Small intestine (tissue), 7 donors: ENCODE measurements at regions not wholly inside any gene's neighbourhood (a gene's known extent, or its start where the extent isn't known, plus 50 kb on each side); places are given as distances from the start of the nearest gene placed in this dataset.

Experiments
- DNase-seq, 2 donors: peaks; one replicate each; pipeline versions ENCODE4 v3.0.0 to v3.0.0-alpha.2; 2013
- FAIRE-seq: peaks from 2 replicates; lab custom pipeline; 2012; peaks lifted over from hg19 to GRCh38; lab: Jason Lieb, UNC
- H3K27ac ChIP-seq, 3 donors: one replicate each; pipeline ENCODE4 v1.5.1; 2013; ENCODE audit warnings: low read length in 2 of 3, mild to moderate bottlenecking in 2 of 3, control low read depth in 1 of 3, inconsistent platforms in 1 of 3, low read depth in 1 of 3, moderate library complexity in 1 of 3
- H3K27me3 ChIP-seq, 3 donors: one replicate each; pipeline ENCODE4 v1.6.1; 2013; ENCODE audit warnings: low read length in 3 of 3, inconsistent platforms in 1 of 3; ENCODE audit not compliant: control insufficient read depth in 3 of 3, insufficient read depth in 3 of 3
- H3K36me3 ChIP-seq, 3 donors: one replicate each; pipeline ENCODE4 v1.6.1; 2013; ENCODE audit warnings: low read length in 3 of 3, inconsistent platforms in 1 of 3, low read depth in 1 of 3, mild to moderate bottlenecking in 1 of 3, moderate library complexity in 1 of 3; ENCODE audit not compliant: control insufficient read depth in 3 of 3, insufficient read depth in 2 of 3
- H3K4me1 ChIP-seq, 3 donors: one replicate each; pipeline ENCODE4 v1.6.1; 2013; ENCODE audit warnings: low read length in 2 of 3, inconsistent platforms in 1 of 3, low read depth in 1 of 3, mild to moderate bottlenecking in 1 of 3, moderate library complexity in 1 of 3; ENCODE audit not compliant: control insufficient read depth in 3 of 3, insufficient read depth in 2 of 3
- H3K4me3 ChIP-seq, 3 donors: one replicate each; pipeline ENCODE4 v1.5.1; 2013; ENCODE audit warnings: low read length in 3 of 3, control low read depth in 1 of 3, inconsistent platforms in 1 of 3, low read depth in 1 of 3, mild to moderate bottlenecking in 1 of 3, moderate library complexity in 1 of 3
- H3K9me3 ChIP-seq, 2 donors: one replicate each; pipeline ENCODE4 v1.6.1; 2013; ENCODE audit warnings: low read depth in 1 of 2, low read length in 1 of 2; ENCODE audit not compliant: control insufficient read depth in 2 of 2, insufficient read depth in 1 of 2
- WGBS, 3 donors: extraction: QIAGEN DNeasy Blood & Tissue Kit; methylation state at CpG; one replicate each; pipeline ENCODE4 v1.1.7; 2013; 5-methylcytosine and 5-hydroxymethylcytosine counted together
- donor health status: healthy with polysubstance abuse.
- donor health status: control.
- donor health status: control.
- donor health status: Bipolar disorder and iron deficiency.
- donor health status: healthy.

- H3K27me3 ChIP-seq, result no peaks in the 10 kb centered on the region
- no peak overlapping the region for H3K27ac ChIP-seq
- FAIRE-seq (no peak), DNase-seq (no peak)
- H3K4me1 ChIP-seq, result no peaks in the 10 kb centered on the region
- 30 to 48% (median 38%) methylated on average over 2 of the region's 2 CpGs for WGBS, 3 donors
- no peaks in the 10 kb centered on the region for H3K9me3 ChIP-seq
- H3K4me3 ChIP-seq, result no peak overlapping the region
- no peaks in the 10 kb centered on the region for H3K36me3 ChIP-seq
Observed at GRCh38 chr5:155906046-155906445, 420.9 kb upstream of the SGCD start.

DNA sequence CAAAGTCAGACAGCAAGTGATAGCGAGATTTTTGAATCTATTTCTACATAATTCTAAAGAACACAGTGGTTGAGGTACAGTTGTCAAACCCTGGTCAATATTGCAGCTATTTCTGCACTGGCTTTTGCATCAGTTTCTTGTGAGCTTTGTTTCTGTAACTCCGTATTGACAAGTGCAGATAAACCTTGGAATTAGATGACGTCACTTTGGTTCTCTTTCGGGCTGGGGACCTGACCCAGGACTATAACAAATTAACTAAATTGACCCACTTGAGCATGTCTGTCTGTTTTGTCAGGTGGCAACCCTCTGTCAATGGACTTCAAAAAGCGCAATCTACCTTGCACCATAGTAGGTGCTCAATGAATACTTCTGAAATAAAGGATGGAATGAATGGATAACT lies 418.4 kb upstream of the SGCD start:
- 68 to 82% (median 74%) methylated on average over 5 of the region's 5 CpGs for WGBS, 3 donors
- Histone ChIP-seq H3K4me1 (no peaks in the 10 kb centered on the region), H3K27ac (no peak overlapping the region), H3K36me3 (no peaks in the 10 kb centered on the region), H3K27me3 (no peaks in the 10 kb centered on the region), H3K4me3 (no peak overlapping the region), H3K9me3 (no peaks in the 10 kb centered on the region)
- DNase-seq (no peak), FAIRE-seq (no peak)

GRCh38 chr5:155912291-155912690 lies 414.7 kb upstream of the SGCD start:
- Histone ChIP-seq H3K27ac (no peak overlapping the region), H3K36me3 (no peaks in the 10 kb centered on the region), H3K4me1 (no peaks in the 10 kb centered on the region), H3K4me3 (no peak overlapping the region), H3K9me3 (no peaks in the 10 kb centered on the region), H3K27me3 (no peaks in the 10 kb centered on the region)
- FAIRE-seq, result no peak
- no peak for DNase-seq
- 84 to 86% (median 85%) methylated on average over 5 of the region's 5 CpGs for WGBS, 3 donors

DNA sequence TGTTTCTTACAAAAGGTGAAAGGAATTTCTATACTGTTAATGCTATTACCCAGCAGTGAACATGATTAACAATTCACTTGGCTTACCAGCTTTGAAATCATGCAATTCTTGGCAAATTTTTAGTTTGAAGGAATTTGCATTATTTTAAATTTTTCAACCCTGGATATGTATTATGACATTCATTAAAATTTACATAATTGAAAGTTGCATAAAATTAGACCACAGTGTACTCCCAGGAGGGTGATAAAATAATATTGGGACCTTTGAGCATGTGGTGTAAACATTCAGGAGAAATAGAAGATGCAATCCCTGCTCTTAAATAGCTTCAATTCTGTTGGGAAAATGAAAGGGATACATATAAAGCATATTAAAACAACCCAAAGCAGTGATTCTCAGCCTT lies 412.2 kb upstream of the SGCD start:
- Histone ChIP-seq H3K9me3 (no peaks in the 10 kb centered on the region), H3K36me3 (no peaks in the 10 kb centered on the region), H3K4me3 (no peak overlapping the region), H3K4me1 (no peaks in the 10 kb centered on the region), H3K27me3 (no peaks in the 10 kb centered on the region), H3K27ac (no peak overlapping the region)
- FAIRE-seq (no peak), DNase-seq (no peak)

DNA sequence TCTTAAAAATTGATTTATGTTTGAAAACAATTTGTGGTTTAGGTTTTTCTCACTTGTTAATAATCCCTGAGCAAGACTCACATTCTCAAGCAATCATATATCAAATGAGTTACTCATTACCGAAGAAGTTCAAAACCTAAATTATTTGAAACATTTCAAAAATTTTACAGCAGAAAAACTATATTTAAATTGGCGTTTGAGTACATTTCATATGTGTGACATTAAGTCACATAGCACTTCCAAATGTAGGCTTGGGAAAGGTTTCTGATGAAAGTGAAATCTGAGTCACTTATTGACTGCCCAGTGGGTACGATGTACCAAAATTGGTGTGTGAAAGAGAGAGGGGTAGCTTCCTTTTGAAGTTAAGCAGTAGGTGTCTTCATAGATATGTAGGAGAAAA lies 411.4 kb upstream of the SGCD start:
- Histone ChIP-seq H3K4me1 (no peaks in the 10 kb centered on the region), H3K9me3 (no peaks in the 10 kb centered on the region), H3K4me3 (no peak overlapping the region), H3K27ac (no peak overlapping the region), H3K27me3 (no peaks in the 10 kb centered on the region), H3K36me3 (no peaks in the 10 kb centered on the region)
- WGBS, 3 donors, result 47 to 55% (median 51%) methylated on average over 3 of the region's 3 CpGs
- DNase-seq (no peak), FAIRE-seq (no peak)

- Histone ChIP-seq H3K27me3 (no peaks in the 10 kb centered on the region), H3K9me3 (no peaks in the 10 kb centered on the region), H3K36me3 (no peaks in the 10 kb centered on the region), H3K4me3 (no peak overlapping the region), H3K4me1 (no peaks in the 10 kb centered on the region), H3K27ac (no peak overlapping the region)
- DNase-seq (no peak), FAIRE-seq (no peak)
- WGBS, 3 donors, result 62 to 72% (median 63%) methylated on average over 2 of the region's 2 CpGs
Observed at GRCh38 chr5:155919126-155919525, 407.8 kb upstream of the SGCD start.

GRCh38 chr5:155919725-155920124 lies 407.2 kb upstream of the SGCD start:
- no peaks in the 10 kb centered on the region for H3K36me3 ChIP-seq
- H3K9me3 ChIP-seq, result no peaks in the 10 kb centered on the region
- H3K4me3 ChIP-seq, result no peak overlapping the region
- WGBS, 3 donors, result 67 to 79% (median 78%) methylated on average over 2 of the region's 2 CpGs
- DNase-seq (no peak), FAIRE-seq (no peak)
- H3K4me1 ChIP-seq, result no peaks in the 10 kb centered on the region
- no peak overlapping the region for H3K27ac ChIP-seq
- no peaks in the 10 kb centered on the region for H3K27me3 ChIP-seq

DNA sequence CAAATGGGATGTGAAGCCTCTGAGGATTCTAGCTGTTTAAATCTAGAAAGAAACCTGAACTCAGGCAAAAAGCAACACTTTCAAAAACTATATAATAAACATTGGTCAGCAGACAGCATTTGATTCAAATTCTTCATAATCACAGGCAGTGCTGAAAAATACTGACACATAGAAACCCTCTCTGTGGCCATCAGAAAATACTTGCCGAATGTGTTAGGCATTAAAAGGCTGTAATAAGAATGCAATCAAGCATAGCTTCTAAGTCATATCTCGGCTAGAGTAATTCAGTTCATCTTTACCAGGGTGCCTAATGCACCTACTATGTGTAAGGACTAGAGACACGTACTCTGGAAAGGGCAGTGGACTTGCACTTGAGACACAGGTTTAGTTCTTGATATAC lies 405.3 kb upstream of the SGCD start:
- no peaks in the 10 kb centered on the region for H3K4me1 ChIP-seq
- DNase-seq (no peak), FAIRE-seq (no peak)
- no peaks in the 10 kb centered on the region for H3K27me3 ChIP-seq
- H3K27ac ChIP-seq, result no peak overlapping the region
- H3K4me3 ChIP-seq, result no peak overlapping the region
- H3K9me3 ChIP-seq, result no peaks in the 10 kb centered on the region
- 63 to 84% (median 70%) methylated on average over 3 of the region's 3 CpGs for WGBS, 3 donors
- no peaks in the 10 kb centered on the region for H3K36me3 ChIP-seq

DNA sequence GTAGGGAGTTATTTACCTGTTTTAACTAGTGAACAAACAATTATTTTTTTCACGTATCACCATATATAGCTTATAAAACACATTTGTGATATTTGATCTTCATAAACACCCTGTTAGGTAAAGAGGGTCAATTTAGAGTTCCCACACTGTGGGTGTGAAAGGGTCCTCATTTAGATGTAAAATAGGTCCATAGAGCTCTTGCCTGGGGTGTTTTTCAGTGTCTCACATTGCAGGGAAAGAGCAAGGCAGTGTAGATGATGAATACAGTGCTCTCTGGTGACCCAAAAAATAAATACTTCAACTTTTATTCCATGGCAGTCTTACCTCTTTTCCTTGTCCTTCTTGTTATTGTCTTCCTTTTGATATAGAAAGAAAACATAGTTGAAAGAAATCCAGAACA lies 403.2 kb upstream of the SGCD start:
- no peak for FAIRE-seq

More for the DNA sequence above, 403.2 kb upstream of the SGCD start:
- H3K4me1 ChIP-seq, result no peaks in the 10 kb centered on the region
- H3K27me3 ChIP-seq, result no peaks in the 10 kb centered on the region
- no peak for DNase-seq
- no peak overlapping the region for H3K4me3 ChIP-seq
- H3K36me3 ChIP-seq, result no peaks in the 10 kb centered on the region
- no peak overlapping the region for H3K27ac ChIP-seq
- WGBS, 3 donors, result 76 to 85% (median 82%) methylated on average over 1 of the region's 1 CpG
- no peaks in the 10 kb centered on the region for H3K9me3 ChIP-seq
